HepG2 (cell line): ENCODE measurements at regions not wholly inside any gene's neighbourhood (a gene's known extent, or its start where the extent isn't known, plus 50 kb on each side); places are given as distances from the start of the nearest gene placed in this dataset.
"Not testable (repeated sequence)": the region's sequence is repeated elsewhere in the genome, so short reads cannot be mapped to it uniquely, and the experiment has no call there.

Experiments
- ATAC-seq: fragments of 200-7000 bp; cut with Tn5 transposase; 3 replicates; pipeline ENCODE4 v1.9.1; 2020; ENCODE audit warnings: mild to moderate bottlenecking, moderate library complexity
- BruUV-seq: library from RNA; stranded (reverse); fragments of 400-500 nt; replicated peaks from 2 replicates; lab custom pipeline; 2021; lab: Mats Ljungman, UMichigan
- CTCF ChIA-PET: fragments of 300-600 bp; formaldehyde crosslinking; extraction: SDS; loops from one replicate; lab custom pipeline; 2021; ENCODE audit warnings: low total read pairs, inconsistent platforms, low intra/inter-chr PET ratio; lab: Yijun Ruan, JAX
- POLR2A ChIA-PET: fragments of 350-600 bp; sonication (Branson Sonifier 250); formaldehyde crosslinking; loops from one replicate; lab custom pipeline; 2020; ENCODE audit warnings: antibody characterized with exemption, inconsistent platforms; lab: Yijun Ruan, JAX
- DNase-seq: peaks from one replicate; pipeline ENCODE4 v3.0.0-alpha.2; 2015; ENCODE audit warnings: low spot score
- FAIRE-seq: peaks from 3 replicates; lab custom pipeline; 2011; peaks lifted over from hg19 to GRCh38; lab: Jason Lieb, UNC
- H2AFZ ChIP-seq: one replicate; pipeline ENCODE4 v1.6.1; 2011; ENCODE audit warnings: low read length, inconsistent platforms
- H3K27ac ChIP-seq: fragments of 300-600 bp; 3 replicates; pipeline ENCODE4 v1.8.0; 2011; ENCODE audit warnings: mixed run types, mild to moderate bottlenecking, mixed read lengths, low read length, inconsistent platforms; ENCODE audit not compliant: insufficient read depth; ENCODE audit errors: extremely low read length
- H3K27me3 ChIP-seq, 2 experiments: fragments of 200-600 bp in 1 of 2; 2 replicates in 1 of 2; 3 replicates in 1 of 2; pipeline versions ENCODE4 v1.6.0 to v1.8.0; 2011; ENCODE audit warnings: low read length in 2 of 2, mild to moderate bottlenecking in 2 of 2, moderate library complexity in 2 of 2, inconsistent platforms in 1 of 2; ENCODE audit not compliant: insufficient read depth in 2 of 2, control insufficient read depth in 1 of 2
- H3K36me3 ChIP-seq, 2 experiments: fragments of 200-600 bp in 1 of 2; replicated peaks in 1 of 2; 2 replicates in 1 of 2; 3 replicates in 1 of 2; pipeline versions ENCODE4 v1.5.1 to v1.8.0; 2011; ENCODE audit warnings: low read length in 2 of 2, inconsistent platforms in 1 of 2; ENCODE audit not compliant: insufficient read depth in 2 of 2, control insufficient read depth in 1 of 2
- H3K4me1 ChIP-seq: 2 replicates; pipeline ENCODE4 v1.5.1; 2012; ENCODE audit warnings: low read length, inconsistent platforms; ENCODE audit not compliant: insufficient read depth
- H3K4me2 ChIP-seq: 2 replicates; pipeline ENCODE4 v1.6.0; 2011; ENCODE audit warnings: low read depth, low read length, inconsistent platforms
- H3K4me3 ChIP-seq, 3 experiments: fragments of 200-600 bp in 1 of 3; sonication (generic), shearing (Covaris generic) in 1 of 3; replicated peaks in 1 of 3; 2 replicates each; pipeline ENCODE4 v1.5.1; 2011 to 2016; ENCODE audit warnings: low read length in 3 of 3, inconsistent platforms in 2 of 3, low read depth in 2 of 3, mild to moderate bottlenecking in 2 of 3, control low read depth in 1 of 3, mixed read lengths in 1 of 3; ENCODE audit not compliant: insufficient read depth in 1 of 3
- H3K79me2 ChIP-seq: one replicate; pipeline ENCODE4 v1.6.1; 2011; ENCODE audit warnings: low read length, inconsistent platforms; ENCODE audit not compliant: insufficient read depth
- H3K9ac ChIP-seq: 2 replicates; pipeline ENCODE4 v1.6.0; 2011; ENCODE audit warnings: mild to moderate bottlenecking, low read depth, low read length, inconsistent platforms; ENCODE audit not compliant: insufficient read depth
- H3K9me3 ChIP-seq: 2 replicates; pipeline ENCODE4 v1.5.1; 2012; ENCODE audit warnings: mild to moderate bottlenecking, low read length
- H4K20me1 ChIP-seq: 2 replicates; pipeline ENCODE4 v1.6.0; 2011; ENCODE audit warnings: inconsistent platforms, mild to moderate bottlenecking, low read length, moderate library complexity; ENCODE audit not compliant: insufficient read depth
- ZFP62 ChIP-seq: sonication (generic); formaldehyde crosslinking; IDR thresholded peaks from 2 replicates; pipeline ENCODE4 v1.4.0; 2020; ENCODE audit warnings: missing genetic modification reagents
- WGBS: methylation state at CpG from one replicate; pipeline ENCODE4 v1.1.6; 2017; ENCODE audit warnings: low lambda C conversion rate; 5-methylcytosine and 5-hydroxymethylcytosine counted together
- in situ Hi-C: cut with HindIII; loops from 2 replicates; pipeline ENCODE4 v1.10.0; 2017; ENCODE audit warnings: low pct_unique_long_range_greater_than_20kb; ENCODE audit not compliant: extremely low pct_ligation_motif_present
- intact Hi-C: fragments of 100-400 bp; cut with micrococcal nuclease; formaldehyde crosslinking; loops from one replicate; pipeline ENCODE4 v1.10.0; 2022; ENCODE audit not compliant: unreplicated experiment

GRCh38 chr5:96493219-96493790 is 60.3 kb upstream of the PCSK1 start (continued):
- no peak for TF ChIP-seq ZFP62 (CRISPR knock-in tag)
- TF ChIP-seq, all 625 proteins: peak for 0

- H2AFZ ChIP-seq, H3K4me1 ChIP-seq, in situ Hi-C loops, H3K4me3 ChIP-seq, H4K20me1 ChIP-seq, intact Hi-C loops, H3K36me3 ChIP-seq, CTCF ChIA-PET, DNase-seq, H3K9ac ChIP-seq, H3K9me3 ChIP-seq, H3K27ac ChIP-seq, ATAC-seq, BruUV-seq, FAIRE-seq, POLR2A ChIA-PET, H3K79me2 ChIP-seq, H3K4me2 ChIP-seq, H3K27me3 ChIP-seq: not testable (repeated sequence)
- 88% methylated on average over 1 of the region's 1 CpG for WGBS
These were observed 62.4 kb upstream of the PCSK1 start for GRCh38 chr5:96495412-96495811.

GRCh38 chr5:96497027-96497426 is 64.0 kb upstream of the PCSK1 start:
- CTCF ChIA-PET, H4K20me1 ChIP-seq, H3K4me1 ChIP-seq, DNase-seq, BruUV-seq, H3K27me3 ChIP-seq, H3K9me3 ChIP-seq, H3K36me3 ChIP-seq, H3K4me3 ChIP-seq, H3K79me2 ChIP-seq, POLR2A ChIA-PET, H3K27ac ChIP-seq, H2AFZ ChIP-seq, intact Hi-C loops, ATAC-seq, H3K4me2 ChIP-seq, FAIRE-seq, in situ Hi-C loops, H3K9ac ChIP-seq: not testable (repeated sequence)
- WGBS = 100% methylated on average over 1 of the region's 1 CpG
